DOHH2 (cell line): ENCODE measurements at regions not wholly inside any gene's neighbourhood (a gene's known extent, or its start where the extent isn't known, plus 50 kb on each side); places are given as distances from the start of the nearest gene placed in this dataset.

ENCODE experiments used
- H3F3A ChIP-seq: fragments of 200-600 bp; sonication (generic), shearing (Covaris generic); 2 replicates; pipeline ENCODE4 v1.6.0; 2016; ENCODE audit warnings: antibody characterized with exemption, mild to moderate bottlenecking; ENCODE audit not compliant: control insufficient read depth, insufficient read depth
- H3K27ac ChIP-seq: fragments of 200-600 bp; sonication (generic); 2 replicates; pipeline ENCODE4 v1.5.1; 2014; ENCODE audit warnings: low read depth, mild to moderate bottlenecking, low read length, moderate library complexity
- H3K27me3 ChIP-seq: fragments of 200-600 bp; sonication (generic); 2 replicates; pipeline ENCODE4 v1.6.1; 2014; ENCODE audit warnings: mild to moderate bottlenecking, low read length, mixed read lengths; ENCODE audit not compliant: control insufficient read depth
- H3K36me3 ChIP-seq: fragments of 200-600 bp; sonication (generic); 2 replicates; pipeline ENCODE4 v1.6.1; 2014; ENCODE audit warnings: mild to moderate bottlenecking, low read length, moderate library complexity, mixed read lengths; ENCODE audit not compliant: control insufficient read depth
- H3K4me1 ChIP-seq: fragments of 200-600 bp; sonication (generic); 2 replicates; pipeline ENCODE4 v1.6.1; 2014; ENCODE audit warnings: mild to moderate bottlenecking, low read length, mixed read lengths; ENCODE audit not compliant: control insufficient read depth
- H3K4me2 ChIP-seq: fragments of 200-600 bp; sonication (generic); 2 replicates; pipeline ENCODE4 v1.6.0; 2014; ENCODE audit warnings: mild to moderate bottlenecking, low read length, moderate library complexity
- H3K4me3 ChIP-seq: fragments of 200-600 bp; sonication (generic); 2 replicates; pipeline ENCODE4 v1.5.1; 2014; ENCODE audit warnings: mild to moderate bottlenecking, low read length, mixed read lengths
- H3K79me2 ChIP-seq: fragments of 200-600 bp; sonication (generic); 2 replicates; pipeline ENCODE4 v1.6.1; 2014; ENCODE audit warnings: mild to moderate bottlenecking, low read length, mixed read lengths; ENCODE audit not compliant: control insufficient read depth
- H3K9me2 ChIP-seq: fragments of 200-600 bp; sonication (generic); replicated peaks from 2 replicates; pipeline ENCODE4 v1.6.1; 2014; ENCODE audit warnings: mild to moderate bottlenecking, low read length, mixed read lengths; ENCODE audit not compliant: control insufficient read depth
- H3K9me3 ChIP-seq: fragments of 200-600 bp; sonication (generic); 2 replicates; pipeline ENCODE4 v1.6.1; 2014; ENCODE audit warnings: antibody characterized with exemption, low read length, mixed read lengths; ENCODE audit not compliant: control insufficient read depth, insufficient read depth
- H4K20me1 ChIP-seq: fragments of 200-600 bp; sonication (generic); 2 replicates; pipeline ENCODE4 v1.6.0; 2014; ENCODE audit warnings: low read depth, mild to moderate bottlenecking, antibody characterized with exemption, low read length, moderate library complexity; ENCODE audit not compliant: control insufficient read depth, insufficient read depth
- CTCF ChIP-seq: fragments of 200-600 bp; sonication (generic); IDR thresholded peaks from one replicate; pipeline ENCODE4 v1.5.1; 2014; ENCODE audit warnings: antibody characterized with exemption, mild to moderate bottlenecking, low read depth, low read length; ENCODE audit not compliant: poor library complexity, severe bottlenecking
- EZH2phosphoT487 ChIP-seq: fragments of 200-600 bp; sonication (generic); IDR thresholded peaks from 2 replicates; pipeline ENCODE4 v1.6.1; 2017; ENCODE audit warnings: borderline replicate concordance, mild to moderate bottlenecking, antibody characterized with exemption, low read length, moderate library complexity, mixed read lengths

DNA sequence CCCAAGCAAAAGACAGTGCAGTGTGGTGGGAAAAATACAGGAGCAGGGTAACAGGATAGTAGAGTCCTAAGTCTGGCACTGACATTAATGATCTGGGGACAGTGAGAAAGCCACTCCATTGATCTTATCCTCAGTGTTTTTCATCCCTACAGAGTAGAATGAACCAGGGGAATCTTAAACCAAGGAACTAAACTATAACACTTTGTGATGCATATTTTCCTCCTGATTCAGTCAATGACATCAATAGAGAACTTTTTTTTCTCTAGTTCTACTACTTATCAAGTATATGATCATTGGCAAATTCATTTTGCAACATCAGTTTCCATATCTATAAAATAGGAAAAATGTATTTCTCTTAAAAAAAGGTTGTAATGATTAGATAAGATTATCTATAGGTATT, 151.1 kb downstream of the TMEM26 start:
- H3K79me2 ChIP-seq = no peaks in the 10 kb centered on the region
- H3K9me2 ChIP-seq = no peaks in the 10 kb centered on the region
- no peaks in the 10 kb centered on the region for H3K9me3 ChIP-seq
- H3K36me3 ChIP-seq = no peaks in the 10 kb centered on the region
- H3K4me2 ChIP-seq = no peak overlapping the region
- H3K4me1 ChIP-seq = no peaks in the 10 kb centered on the region
- no peaks in the 10 kb centered on the region for H3K27me3 ChIP-seq
- no peak overlapping the region for H3K4me3 ChIP-seq
- no peaks in the 10 kb centered on the region for H4K20me1 ChIP-seq
- TF ChIP-seq EZH2phosphoT487 (no peak), CTCF (no peak)
- no peak overlapping the region for H3K27ac ChIP-seq
- no peaks in the 10 kb centered on the region for H3F3A ChIP-seq

GRCh38 chr10:61301575-61301974, 151.6 kb downstream of the TMEM26 start:
- H3K4me1 ChIP-seq = no peaks in the 10 kb centered on the region
- no peaks in the 10 kb centered on the region for H3K27me3 ChIP-seq
- no peak overlapping the region for H3K27ac ChIP-seq
- H4K20me1 ChIP-seq = no peaks in the 10 kb centered on the region
- no peak overlapping the region for H3K4me2 ChIP-seq
- H3K9me2 ChIP-seq = no peaks in the 10 kb centered on the region
- no peaks in the 10 kb centered on the region for H3F3A ChIP-seq
- no peaks in the 10 kb centered on the region for H3K79me2 ChIP-seq
- H3K9me3 ChIP-seq = no peaks in the 10 kb centered on the region
- H3K4me3 ChIP-seq = no peak overlapping the region
- no peak for TF ChIP-seq CTCF
- TF ChIP-seq EZH2phosphoT487 = no peak
- no peaks in the 10 kb centered on the region for H3K36me3 ChIP-seq

GRCh38 chr10:61299841-61300240, 153.3 kb downstream of the TMEM26 start:
- Histone ChIP-seq H3K27ac (no peak overlapping the region), H3K36me3 (no peaks in the 10 kb centered on the region), H3K9me2 (no peaks in the 10 kb centered on the region), H3K4me1 (no peaks in the 10 kb centered on the region), H3K9me3 (no peaks in the 10 kb centered on the region), H3K79me2 (no peaks in the 10 kb centered on the region), H3K4me3 (no peak overlapping the region), H3K27me3 (no peaks in the 10 kb centered on the region), H4K20me1 (no peaks in the 10 kb centered on the region), H3K4me2 (no peak overlapping the region), H3F3A (no peaks in the 10 kb centered on the region)
- no peak for TF ChIP-seq CTCF
- no peak for TF ChIP-seq EZH2phosphoT487

DNA sequence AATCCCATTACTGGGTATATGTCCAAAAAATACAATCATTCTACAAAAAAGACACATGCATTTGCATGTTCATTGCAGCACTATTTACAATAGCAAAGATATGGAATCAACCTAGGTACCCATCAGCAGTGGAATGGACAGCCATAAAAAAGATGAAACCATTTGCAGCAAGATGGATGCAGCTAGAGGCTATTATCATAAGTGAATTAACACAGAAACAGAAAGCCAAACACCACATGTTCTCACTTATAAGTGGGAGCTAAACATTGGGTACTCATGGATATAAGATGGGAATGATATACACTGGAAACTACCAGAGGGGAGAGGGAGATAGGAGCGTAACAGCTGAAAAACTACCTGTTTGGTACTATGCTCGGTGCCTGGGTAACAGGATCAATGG, 154.0 kb downstream of the TMEM26 start:
- Histone ChIP-seq H4K20me1 (no peaks in the 10 kb centered on the region), H3K9me3 (no peaks in the 10 kb centered on the region), H3K4me2 (no peak overlapping the region), H3K79me2 (no peaks in the 10 kb centered on the region), H3K9me2 (no peaks in the 10 kb centered on the region), H3K4me3 (no peak overlapping the region), H3K27ac (no peak overlapping the region), H3K27me3 (no peaks in the 10 kb centered on the region), H3F3A (no peaks in the 10 kb centered on the region), H3K4me1 (no peaks in the 10 kb centered on the region), H3K36me3 (no peaks in the 10 kb centered on the region)
- TF ChIP-seq CTCF (no peak), EZH2phosphoT487 (no peak)
